Hepatocyte (in vitro differentiated cells): ENCODE measurements at regions not wholly inside any gene's neighbourhood (a gene's known extent, or its start where the extent isn't known, plus 50 kb on each side); places are given as distances from the start of the nearest gene placed in this dataset.
A peak's percentile ranks its signal among the peaks of the same experiment; 100 is the strongest.

ENCODE experiments used
- DNase-seq: peaks from one replicate; pipeline ENCODE4 v3.0.0-alpha.2; 2016; ENCODE audit warnings: low spot score
- H2AFZ ChIP-seq: fragments of 200-600 bp; sonication (generic); 2 replicates; pipeline ENCODE4 v1.6.0; 2016; ENCODE audit warnings: antibody characterized with exemption, mild to moderate bottlenecking
- H3K27ac ChIP-seq: fragments of 200-600 bp; sonication (generic); 2 replicates; pipeline ENCODE4 v1.5.1; 2016; ENCODE audit warnings: mild to moderate bottlenecking
- H3K27me3 ChIP-seq: fragments of 200-600 bp; sonication (generic); 2 replicates; pipeline ENCODE4 v1.6.1; 2016
- H3K36me3 ChIP-seq: fragments of 200-600 bp; sonication (generic); replicated peaks from 2 replicates; pipeline ENCODE4 v1.5.1; 2016; ENCODE audit warnings: low read depth; ENCODE audit not compliant: insufficient read depth
- H3K4me1 ChIP-seq: fragments of 200-600 bp; sonication (generic); 2 replicates; pipeline ENCODE4 v1.5.1; 2016; ENCODE audit warnings: mild to moderate bottlenecking, moderate library complexity; ENCODE audit not compliant: insufficient read depth
- H3K4me2 ChIP-seq: fragments of 200-600 bp; sonication (generic); 2 replicates; pipeline ENCODE4 v1.6.0; 2016
- H3K4me3 ChIP-seq: fragments of 200-600 bp; sonication (generic); 2 replicates; pipeline ENCODE4 v1.5.1; 2016; ENCODE audit warnings: mild to moderate bottlenecking
- H3K79me2 ChIP-seq: fragments of 200-600 bp; sonication (generic); 2 replicates; pipeline ENCODE4 v1.6.0; 2017; ENCODE audit warnings: mild to moderate bottlenecking
- H3K9me2 ChIP-seq: fragments of 200-600 bp; sonication (generic); replicated peaks from 2 replicates; pipeline ENCODE4 v1.6.0; 2017; ENCODE audit warnings: mild to moderate bottlenecking; ENCODE audit not compliant: insufficient read depth
- H3K9me3 ChIP-seq: fragments of 200-600 bp; sonication (generic); 2 replicates; pipeline ENCODE4 v1.5.1; 2016; ENCODE audit warnings: low read depth, mild to moderate bottlenecking
- H4K20me1 ChIP-seq: fragments of 200-600 bp; sonication (generic); 2 replicates; pipeline ENCODE4 v1.6.0; 2016; ENCODE audit warnings: mild to moderate bottlenecking; ENCODE audit not compliant: insufficient read depth, poor library complexity, severe bottlenecking
- EZH2 ChIP-seq: fragments of 200-600 bp; sonication (generic); IDR thresholded peaks from 2 replicates; pipeline ENCODE4 v1.6.1; 2016; ENCODE audit warnings: antibody characterized with exemption, mild to moderate bottlenecking, borderline replicate concordance
- EZH2phosphoT487 ChIP-seq: fragments of 200-600 bp; sonication (generic); IDR thresholded peaks from one replicate; pipeline ENCODE4 v1.6.1; 2018; ENCODE audit warnings: antibody characterized with exemption, mild to moderate bottlenecking, low read depth, moderate library complexity; ENCODE audit not compliant: unreplicated experiment, severe bottlenecking
- WGBS: methylation state at CpG from one replicate; pipeline ENCODE4 v1.1.6; 2016; ENCODE audit warnings: low lambda C conversion rate; ENCODE audit errors: missing lambda C conversion rate; 5-methylcytosine and 5-hydroxymethylcytosine counted together
- TF ChIP-seq, protein P1 (sequence below): fragments of 200-600 bp; sonication (generic); IDR thresholded peaks from 2 replicates; pipeline ENCODE4 v1.5.1; 2016; ENCODE audit warnings: antibody characterized with exemption, mild to moderate bottlenecking; ENCODE audit not compliant: poor library complexity

DNA sequence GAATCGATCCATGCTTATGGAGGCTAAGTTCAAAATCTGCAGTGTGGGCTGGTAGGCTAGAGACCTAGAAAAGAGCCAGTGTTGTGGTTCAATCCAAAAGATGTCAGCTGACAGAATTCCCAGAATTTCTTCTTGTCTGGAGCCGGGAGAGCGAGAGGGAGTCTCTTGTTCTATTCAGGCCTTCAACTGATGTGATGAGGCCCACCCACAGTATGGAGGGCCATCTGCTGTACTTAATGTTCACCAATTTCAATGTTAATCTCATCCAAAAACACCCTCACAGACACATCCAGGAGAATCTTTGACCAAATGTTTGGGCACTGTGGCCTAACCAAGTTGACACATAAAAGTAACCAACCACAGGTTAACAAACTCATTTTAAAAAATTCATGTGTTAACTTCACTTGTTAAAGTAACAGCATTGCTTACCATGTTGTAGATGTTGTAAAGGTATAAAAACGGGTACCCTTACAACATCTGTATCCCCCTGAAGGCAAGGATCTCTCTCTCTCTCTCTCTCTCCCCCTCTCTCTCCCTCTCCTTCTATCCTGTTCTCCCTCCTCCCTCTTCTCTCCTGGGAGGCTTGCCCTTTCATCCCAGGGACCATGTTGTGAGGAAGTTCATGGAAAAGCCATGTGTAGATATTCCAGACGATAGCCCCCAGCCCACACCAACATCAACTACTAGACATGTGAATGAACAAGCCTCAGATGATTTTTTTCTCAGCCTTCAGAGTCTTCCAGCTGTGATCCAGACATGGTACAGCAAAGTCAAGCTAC, 66.4 kb upstream of the CHD2 start:
- no peaks in the 10 kb centered on the region for H3K27me3 ChIP-seq

DNA sequence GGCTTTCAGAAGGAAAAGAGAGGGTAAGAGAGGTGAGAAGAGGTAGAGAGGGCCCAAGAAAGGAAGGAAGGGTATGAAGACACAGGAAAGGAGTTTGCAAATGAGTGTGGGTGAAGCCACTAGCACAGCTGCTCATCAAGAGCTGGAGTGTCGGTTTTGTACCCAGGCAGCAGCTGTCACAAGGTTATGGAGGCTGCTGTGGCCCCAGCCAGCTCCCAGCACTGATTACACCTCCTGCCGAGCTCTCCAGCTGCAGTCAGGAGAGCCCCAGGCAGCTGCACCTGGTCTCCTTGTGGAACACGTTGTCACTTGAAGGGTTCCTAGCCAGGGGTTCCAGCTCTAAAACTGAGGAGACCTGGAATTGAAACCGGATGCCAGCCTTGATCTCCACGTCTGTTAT, 60.4 kb upstream of the CHD2 start:
- H3K9me3 ChIP-seq = no peaks in the 10 kb centered on the region
- no peaks in the 10 kb centered on the region for H3K36me3 ChIP-seq
- H4K20me1 ChIP-seq = no peaks in the 10 kb centered on the region
- H3K79me2 ChIP-seq = no peaks in the 10 kb centered on the region
- H2AFZ ChIP-seq = no peak overlapping the region
- H3K4me3 ChIP-seq = no peak overlapping the region
- TF ChIP-seq, protein P1, sequence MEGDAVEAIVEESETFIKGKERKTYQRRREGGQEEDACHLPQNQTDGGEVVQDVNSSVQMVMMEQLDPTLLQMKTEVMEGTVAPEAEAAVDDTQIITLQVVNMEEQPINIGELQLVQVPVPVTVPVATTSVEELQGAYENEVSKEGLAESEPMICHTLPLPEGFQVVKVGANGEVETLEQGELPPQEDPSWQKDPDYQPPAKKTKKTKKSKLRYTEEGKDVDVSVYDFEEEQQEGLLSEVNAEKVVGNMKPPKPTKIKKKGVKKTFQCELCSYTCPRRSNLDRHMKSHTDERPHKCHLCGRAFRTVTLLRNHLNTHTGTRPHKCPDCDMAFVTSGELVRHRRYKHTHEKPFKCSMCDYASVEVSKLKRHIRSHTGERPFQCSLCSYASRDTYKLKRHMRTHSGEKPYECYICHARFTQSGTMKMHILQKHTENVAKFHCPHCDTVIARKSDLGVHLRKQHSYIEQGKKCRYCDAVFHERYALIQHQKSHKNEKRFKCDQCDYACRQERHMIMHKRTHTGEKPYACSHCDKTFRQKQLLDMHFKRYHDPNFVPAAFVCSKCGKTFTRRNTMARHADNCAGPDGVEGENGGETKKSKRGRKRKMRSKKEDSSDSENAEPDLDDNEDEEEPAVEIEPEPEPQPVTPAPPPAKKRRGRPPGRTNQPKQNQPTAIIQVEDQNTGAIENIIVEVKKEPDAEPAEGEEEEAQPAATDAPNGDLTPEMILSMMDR = no peak
- TF ChIP-seq EZH2phosphoT487 = no peak
- TF ChIP-seq EZH2 = no peak
- no peak overlapping the region for H3K27ac ChIP-seq
- H3K4me2 ChIP-seq = no peak overlapping the region
- DNase-seq = no peak
- H3K9me2 ChIP-seq = no peaks in the 10 kb centered on the region
- no peaks in the 10 kb centered on the region for H3K4me1 ChIP-seq
- 72% methylated on average over 5 of the region's 5 CpGs for WGBS
- no peaks in the 10 kb centered on the region for H3K27me3 ChIP-seq

More for the DNA sequence above, 66.4 kb upstream of the CHD2 start:
- no peaks in the 10 kb centered on the region for H3K79me2 ChIP-seq
- no peaks in the 10 kb centered on the region for H4K20me1 ChIP-seq
- no peaks in the 10 kb centered on the region for H3K9me2 ChIP-seq
- H3K36me3 ChIP-seq = no peaks in the 10 kb centered on the region
- H3K4me2 ChIP-seq = no peak overlapping the region
- H3K9me3 ChIP-seq = no peaks in the 10 kb centered on the region
- no peak overlapping the region for H3K4me3 ChIP-seq
- peaks cover 32% of the 10 kb centered on the region for H3K4me1 ChIP-seq
- no peak for TF ChIP-seq EZH2
- no peak for TF ChIP-seq EZH2phosphoT487
- 90% methylated on average over 5 of the region's 5 CpGs for WGBS
- peak overlapping the region; percentile 92 for H3K27ac ChIP-seq
- H2AFZ ChIP-seq = no peak overlapping the region
- DNase-seq = no peak

DNA sequence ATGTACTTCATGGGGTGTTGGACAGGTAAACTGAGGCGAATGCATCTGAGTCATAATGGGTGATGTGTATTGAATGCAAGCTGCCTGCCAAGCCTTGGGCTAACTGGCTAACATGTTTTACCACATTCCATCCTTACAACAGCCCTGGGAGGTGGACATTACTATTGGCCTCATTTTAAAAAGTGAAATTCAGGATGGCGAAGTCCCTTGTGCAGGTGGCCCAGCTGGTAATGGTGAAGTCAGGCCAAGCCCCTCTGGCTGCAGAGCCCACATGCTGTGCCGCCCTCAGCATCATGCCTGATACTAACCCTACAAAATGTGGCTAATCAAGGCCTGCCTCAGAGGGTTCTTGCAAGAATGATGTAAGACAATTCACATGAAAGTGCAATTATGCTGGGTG, 60.0 kb upstream of the CHD2 start:
- Histone ChIP-seq H2AFZ (no peak overlapping the region), H3K27ac (no peak overlapping the region)
- DNase-seq = no peak

DNA sequence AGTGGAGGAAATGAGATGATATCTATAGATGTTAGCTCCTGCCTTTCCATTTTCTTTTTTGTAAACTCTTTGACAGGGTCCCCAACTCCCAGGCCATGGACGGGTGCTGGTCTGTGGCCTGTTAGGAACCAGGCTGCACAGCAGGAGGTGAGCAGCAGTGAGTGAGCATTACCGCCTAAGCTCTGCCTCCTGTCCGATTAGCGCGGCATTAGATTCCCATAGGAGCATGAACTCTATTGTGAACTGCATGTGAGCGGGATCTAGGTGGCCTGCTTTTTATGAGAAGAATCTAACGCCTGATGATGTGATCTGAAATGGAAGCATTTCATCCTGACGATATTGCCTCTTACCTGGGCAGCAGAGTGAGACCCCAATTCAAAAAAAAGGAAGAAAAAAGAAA, 56.8 kb upstream of the CHD2 start:
- no peak overlapping the region for H3K4me2 ChIP-seq
- no peak overlapping the region for H3K27ac ChIP-seq
- no peaks in the 10 kb centered on the region for H3K27me3 ChIP-seq
- no peaks in the 10 kb centered on the region for H3K4me1 ChIP-seq
- no peaks in the 10 kb centered on the region for H4K20me1 ChIP-seq
- 97% methylated on average over 8 of the region's 8 CpGs for WGBS
- H2AFZ ChIP-seq = no peak overlapping the region
- no peak for DNase-seq
- TF ChIP-seq, protein P1 = no peak
- TF ChIP-seq EZH2phosphoT487 = no peak
- no peak for TF ChIP-seq EZH2
- H3K79me2 ChIP-seq = no peaks in the 10 kb centered on the region
- H3K9me3 ChIP-seq = no peaks in the 10 kb centered on the region
- H3K4me3 ChIP-seq = no peak overlapping the region
- H3K36me3 ChIP-seq = no peaks in the 10 kb centered on the region
- no peaks in the 10 kb centered on the region for H3K9me2 ChIP-seq

More for the DNA sequence above, 60.0 kb upstream of the CHD2 start:
- Histone ChIP-seq H3K9me3 (no peaks in the 10 kb centered on the region), H3K4me3 (no peak overlapping the region), H3K27me3 (no peaks in the 10 kb centered on the region), H3K9me2 (no peaks in the 10 kb centered on the region), H3K4me1 (no peaks in the 10 kb centered on the region), H4K20me1 (no peaks in the 10 kb centered on the region), H3K79me2 (no peaks in the 10 kb centered on the region), H3K36me3 (no peaks in the 10 kb centered on the region), H3K4me2 (no peak overlapping the region)
- WGBS = 98% methylated on average over 3 of the region's 3 CpGs
- TF ChIP-seq EZH2 (no peak), EZH2phosphoT487 (no peak)
- TF ChIP-seq, protein P1 = no peak
